Loucy (cell line): ENCODE measurements at regions not wholly inside any gene's neighbourhood (a gene's known extent, or its start where the extent isn't known, plus 50 kb on each side); places are given as distances from the start of the nearest gene placed in this dataset.
A peak's percentile ranks its signal among the peaks of the same experiment; 100 is the strongest.

Experiments used
- H2AFZ ChIP-seq: fragments of 200-600 bp; sonication (generic); 2 replicates; pipeline ENCODE4 v1.6.0; 2016; ENCODE audit warnings: antibody characterized with exemption, mild to moderate bottlenecking, low read length, moderate library complexity
- H3F3A ChIP-seq: fragments of 200-600 bp; 2 replicates; pipeline ENCODE4 v1.6.0; 2016; ENCODE audit warnings: antibody characterized with exemption, low read depth, mild to moderate bottlenecking
- H3K27me3 ChIP-seq: fragments of 200-600 bp; sonication (generic); 2 replicates; pipeline ENCODE4 v1.6.1; 2014; ENCODE audit warnings: low read length, mild to moderate bottlenecking; ENCODE audit not compliant: insufficient read depth, poor library complexity, severe bottlenecking
- H3K36me3 ChIP-seq: fragments of 200-600 bp; sonication (generic); 2 replicates; pipeline ENCODE4 v1.6.1; 2016; ENCODE audit warnings: low read length; ENCODE audit not compliant: insufficient read depth
- H3K4me1 ChIP-seq: fragments of 200-600 bp; sonication (generic); 2 replicates; pipeline ENCODE4 v1.5.1; 2014; ENCODE audit warnings: low read length, mild to moderate bottlenecking; ENCODE audit not compliant: insufficient read depth, poor library complexity, severe bottlenecking
- H3K4me2 ChIP-seq: fragments of 200-600 bp; sonication (generic); 2 replicates; pipeline ENCODE4 v1.6.0; 2014; ENCODE audit warnings: antibody characterized with exemption, low read length, low read depth, mild to moderate bottlenecking; ENCODE audit not compliant: poor library complexity, severe bottlenecking
- H3K4me3 ChIP-seq: fragments of 200-600 bp; sonication (generic); 2 replicates; pipeline ENCODE4 v1.5.1; 2014; ENCODE audit warnings: low read length, mild to moderate bottlenecking, mixed read lengths; ENCODE audit not compliant: poor library complexity, severe bottlenecking
- H3K79me2 ChIP-seq: fragments of 200-600 bp; sonication (generic); 2 replicates; pipeline ENCODE4 v1.6.1; 2014; ENCODE audit warnings: low read length; ENCODE audit not compliant: insufficient read depth
- H3K9ac ChIP-seq: fragments of 200-600 bp; sonication (generic); 2 replicates; pipeline ENCODE4 v1.6.0; 2014; ENCODE audit warnings: mild to moderate bottlenecking, low read depth, low read length, moderate library complexity; ENCODE audit not compliant: poor library complexity, severe bottlenecking
- H3K9me2 ChIP-seq: fragments of 200-600 bp; sonication (generic); replicated peaks from 2 replicates; pipeline ENCODE4 v1.6.1; 2016; ENCODE audit warnings: low read depth, low read length, mixed read lengths
- H3K9me3 ChIP-seq: fragments of 200-600 bp; sonication (generic); 2 replicates; pipeline ENCODE4 v1.6.1; 2014; ENCODE audit warnings: mild to moderate bottlenecking, antibody characterized with exemption, low read length, low read depth; ENCODE audit not compliant: insufficient read depth
- H4K20me1 ChIP-seq: fragments of 200-600 bp; sonication (generic); 2 replicates; pipeline ENCODE4 v1.6.0; 2014; ENCODE audit warnings: antibody characterized with exemption, low read length, mild to moderate bottlenecking; ENCODE audit not compliant: insufficient read depth, poor library complexity, severe bottlenecking
- EZH2phosphoT487 ChIP-seq: fragments of 200-600 bp; IDR thresholded peaks from 2 replicates; pipeline ENCODE4 v1.6.1; 2018; ENCODE audit warnings: antibody characterized with exemption, mild to moderate bottlenecking, moderate library complexity, borderline replicate concordance
- TF ChIP-seq, protein P1 (sequence below): fragments of 200-600 bp; sonication (generic); conservative IDR thresholded peaks from 2 replicates; pipeline ENCODE4 v1.5.1; 2014; ENCODE audit warnings: mild to moderate bottlenecking, antibody characterized with exemption, low read length

DNA sequence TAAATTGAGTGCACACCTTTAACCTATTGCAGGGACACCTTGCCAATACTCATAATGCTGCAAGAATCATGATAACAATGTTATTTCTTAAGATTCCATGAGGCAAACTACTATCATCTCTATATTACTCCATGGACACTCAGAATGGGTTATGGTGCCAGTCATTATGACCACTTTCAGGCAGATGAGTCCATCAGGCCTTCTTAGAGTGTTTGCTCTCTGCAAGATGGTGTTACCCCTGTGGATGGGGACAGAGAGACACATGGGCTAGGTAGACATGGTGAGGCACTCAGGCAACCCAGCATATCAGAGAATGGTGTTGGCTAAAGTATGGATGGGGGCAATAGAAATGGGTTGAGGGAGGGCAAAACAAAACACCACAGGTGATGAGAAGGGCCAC lies 59.7 kb downstream of the XCL2 start:
- peak overlapping the region; percentile 23 for H3K9ac ChIP-seq
- no peaks in the 10 kb centered on the region for H4K20me1 ChIP-seq
- H3K4me2 ChIP-seq: no peak overlapping the region
- no peaks in the 10 kb centered on the region for H3K9me2 ChIP-seq
- no peak for TF ChIP-seq EZH2phosphoT487
- TF ChIP-seq, protein P1, sequence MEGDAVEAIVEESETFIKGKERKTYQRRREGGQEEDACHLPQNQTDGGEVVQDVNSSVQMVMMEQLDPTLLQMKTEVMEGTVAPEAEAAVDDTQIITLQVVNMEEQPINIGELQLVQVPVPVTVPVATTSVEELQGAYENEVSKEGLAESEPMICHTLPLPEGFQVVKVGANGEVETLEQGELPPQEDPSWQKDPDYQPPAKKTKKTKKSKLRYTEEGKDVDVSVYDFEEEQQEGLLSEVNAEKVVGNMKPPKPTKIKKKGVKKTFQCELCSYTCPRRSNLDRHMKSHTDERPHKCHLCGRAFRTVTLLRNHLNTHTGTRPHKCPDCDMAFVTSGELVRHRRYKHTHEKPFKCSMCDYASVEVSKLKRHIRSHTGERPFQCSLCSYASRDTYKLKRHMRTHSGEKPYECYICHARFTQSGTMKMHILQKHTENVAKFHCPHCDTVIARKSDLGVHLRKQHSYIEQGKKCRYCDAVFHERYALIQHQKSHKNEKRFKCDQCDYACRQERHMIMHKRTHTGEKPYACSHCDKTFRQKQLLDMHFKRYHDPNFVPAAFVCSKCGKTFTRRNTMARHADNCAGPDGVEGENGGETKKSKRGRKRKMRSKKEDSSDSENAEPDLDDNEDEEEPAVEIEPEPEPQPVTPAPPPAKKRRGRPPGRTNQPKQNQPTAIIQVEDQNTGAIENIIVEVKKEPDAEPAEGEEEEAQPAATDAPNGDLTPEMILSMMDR: no peak
- no peaks in the 10 kb centered on the region for H3K27me3 ChIP-seq
- no peaks in the 10 kb centered on the region; the same call in 1 of the 2 replicates for H3K9me3 ChIP-seq
- no peak overlapping the region for H2AFZ ChIP-seq
- no peak overlapping the region for H3K4me3 ChIP-seq
- H3K4me1 ChIP-seq: peaks cover 48% of the 10 kb centered on the region
- H3K36me3 ChIP-seq: no peaks in the 10 kb centered on the region
- H3K79me2 ChIP-seq: no peaks in the 10 kb centered on the region
- H3F3A ChIP-seq: peaks cover 5% of the 10 kb centered on the region; the same call in 1 of the 2 replicates

- Histone ChIP-seq H3K27me3 (no peaks in the 10 kb centered on the region), H3K4me3 (no peak overlapping the region), H3K4me1 (peaks cover 46% of the 10 kb centered on the region), H3K9me3 (no peaks in the 10 kb centered on the region; the same call in 1 of the 2 replicates), H3F3A (peaks cover 4% of the 10 kb centered on the region; the same call in 1 of the 2 replicates), H3K79me2 (no peaks in the 10 kb centered on the region), H3K36me3 (no peaks in the 10 kb centered on the region), H3K9me2 (no peaks in the 10 kb centered on the region), H3K4me2 (no peak overlapping the region), H4K20me1 (no peaks in the 10 kb centered on the region), H2AFZ (no peak overlapping the region), H3K9ac (no peak overlapping the region)
- TF ChIP-seq, protein P1: no peak
- TF ChIP-seq EZH2phosphoT487: no peak
Observed at GRCh38 chr1:168483539-168483938, 60.3 kb downstream of the XCL2 start.

- Histone ChIP-seq H4K20me1 (no peaks in the 10 kb centered on the region), H3K9me2 (no peaks in the 10 kb centered on the region), H3K27me3 (no peaks in the 10 kb centered on the region), H3F3A (no peaks in the 10 kb centered on the region), H3K4me1 (peaks cover 43% of the 10 kb centered on the region), H3K9me3 (no peaks in the 10 kb centered on the region; the same call in 1 of the 2 replicates), H3K36me3 (no peaks in the 10 kb centered on the region), H3K79me2 (no peaks in the 10 kb centered on the region), H3K4me3 (no peak overlapping the region), H3K4me2 (no peak overlapping the region), H2AFZ (no peak overlapping the region), H3K9ac (no peak overlapping the region)
- TF ChIP-seq, protein P1: no peak
- TF ChIP-seq EZH2phosphoT487: no peak
Observed at GRCh38 chr1:168482106-168482505, 61.7 kb downstream of the XCL2 start.
